Mesodermal cell (in vitro differentiated cells): ENCODE measurements at regions not wholly inside any gene's neighbourhood (a gene's known extent, or its start where the extent isn't known, plus 50 kb on each side); places are given as distances from the start of the nearest gene placed in this dataset.

Experiments
- H3K27ac ChIP-seq: 2 replicates; pipeline ENCODE4 v1.7.0; 2013; ENCODE audit warnings: mild to moderate bottlenecking, low read depth, low read length, moderate library complexity; ENCODE audit not compliant: severe bottlenecking
- H3K36me3 ChIP-seq: 2 replicates; pipeline ENCODE4 v1.7.1; 2013; ENCODE audit warnings: mild to moderate bottlenecking, low read length, moderate library complexity; ENCODE audit not compliant: control insufficient read depth, insufficient read depth
- H3K4me1 ChIP-seq: one replicate; pipeline ENCODE4 v1.7.1; 2013; ENCODE audit warnings: mild to moderate bottlenecking, low read length; ENCODE audit not compliant: insufficient read depth, control insufficient read depth, poor library complexity, severe bottlenecking
- H3K4me3 ChIP-seq: 2 replicates; pipeline ENCODE4 v1.7.0; 2013; ENCODE audit warnings: low read length, control low read depth, mild to moderate bottlenecking; ENCODE audit not compliant: insufficient read depth, poor library complexity, severe bottlenecking; ENCODE audit errors: extremely low read depth
- H3K9me3 ChIP-seq: 2 replicates; pipeline ENCODE4 v1.7.1; 2013; ENCODE audit warnings: mild to moderate bottlenecking, low read length, moderate library complexity; ENCODE audit not compliant: control insufficient read depth
- WGBS, 2 experiments: methylation state at CpG; one replicate each; pipeline ENCODE4 v1.1.5; 2013; ENCODE audit warnings: missing lambda C conversion rate in 2 of 2; ENCODE audit not compliant: insufficient coverage in 2 of 2; 5-methylcytosine and 5-hydroxymethylcytosine counted together

GRCh38 chr6:98092331-98092730 lies 742.0 kb upstream of the POU3F2 start:
- Histone ChIP-seq H3K36me3 (no peaks in the 10 kb centered on the region), H3K4me3 (no peak overlapping the region), H3K9me3 (no peaks in the 10 kb centered on the region), H3K4me1 (no peaks in the 10 kb centered on the region), H3K27ac (no peak overlapping the region)
- WGBS, 2 experiments = 92 to 100% methylated on average over 1 of the region's 2 CpGs

GRCh38 chr6:98094696-98095095 lies 739.7 kb upstream of the POU3F2 start:
- no peaks in the 10 kb centered on the region for H3K36me3 ChIP-seq
- no peaks in the 10 kb centered on the region for H3K4me1 ChIP-seq
- H3K27ac ChIP-seq = no peak overlapping the region
- WGBS, 2 experiments = no CpG with 5 or more reads among the region's 4 CpGs
- no peaks in the 10 kb centered on the region for H3K9me3 ChIP-seq
- no peak overlapping the region for H3K4me3 ChIP-seq

- Histone ChIP-seq H3K27ac (no peak overlapping the region), H3K4me1 (no peaks in the 10 kb centered on the region), H3K36me3 (no peaks in the 10 kb centered on the region), H3K4me3 (no peak overlapping the region), H3K9me3 (no peaks in the 10 kb centered on the region)
Observed at GRCh38 chr6:98107801-98108200, 726.6 kb upstream of the POU3F2 start.

- 87 to 91% methylated on average over 4 to 9 of the region's 9 CpGs for WGBS, 2 experiments
- no peak overlapping the region for H3K4me3 ChIP-seq
- no peaks in the 10 kb centered on the region for H3K4me1 ChIP-seq
- no peaks in the 10 kb centered on the region for H3K9me3 ChIP-seq
- no peaks in the 10 kb centered on the region for H3K36me3 ChIP-seq
- no peak overlapping the region for H3K27ac ChIP-seq
Observed at GRCh38 chr6:98116455-98116854, 717.9 kb upstream of the POU3F2 start.

GRCh38 chr6:98117068-98117467 lies 717.3 kb upstream of the POU3F2 start:
- no peak overlapping the region for H3K4me3 ChIP-seq
- H3K36me3 ChIP-seq = no peaks in the 10 kb centered on the region
- H3K27ac ChIP-seq = no peak overlapping the region
- H3K9me3 ChIP-seq = no peaks in the 10 kb centered on the region
- no peaks in the 10 kb centered on the region for H3K4me1 ChIP-seq
- 60% methylated on average over 1 of the region's 1 CpG; no CpG with 5 or more reads in 1 of the 2 experiments for WGBS, 2 experiments

GRCh38 chr6:98118397-98119045 lies 715.9 kb upstream of the POU3F2 start:
- WGBS, 2 experiments = 47 to 49% methylated on average over 3 to 5 of the region's 6 CpGs
- Histone ChIP-seq H3K27ac (no peak overlapping the region), H3K4me3 (no peak overlapping the region), H3K4me1 (no peaks in the 10 kb centered on the region), H3K36me3 (no peaks in the 10 kb centered on the region), H3K9me3 (no peaks in the 10 kb centered on the region)

GRCh38 chr6:98124171-98124570 lies 710.2 kb upstream of the POU3F2 start:
- Histone ChIP-seq H3K9me3 (no peaks in the 10 kb centered on the region), H3K27ac (no peak overlapping the region), H3K4me1 (no peaks in the 10 kb centered on the region), H3K36me3 (no peaks in the 10 kb centered on the region), H3K4me3 (no peak overlapping the region)
- whole genome bisulfite sequencing, 2 experiments = no CpG with 5 or more reads among the region's 2 CpGs

- Histone ChIP-seq H3K36me3 (no peaks in the 10 kb centered on the region), H3K27ac (no peak overlapping the region), H3K4me3 (no peak overlapping the region), H3K9me3 (no peaks in the 10 kb centered on the region), H3K4me1 (no peaks in the 10 kb centered on the region)
- 74% methylated on average over 3 of the region's 5 CpGs; no CpG with 5 or more reads in 1 of the 2 experiments for WGBS, 2 experiments
Observed at GRCh38 chr6:98131290-98131990, 702.9 kb upstream of the POU3F2 start.

GRCh38 chr6:98136333-98136732 lies 698.0 kb upstream of the POU3F2 start:
- no peaks in the 10 kb centered on the region for H3K36me3 ChIP-seq
- H3K4me3 ChIP-seq = no peak overlapping the region
- no peak overlapping the region for H3K27ac ChIP-seq
- no peaks in the 10 kb centered on the region for H3K9me3 ChIP-seq
- WGBS, 2 experiments = 40% methylated on average over 1 of the region's 4 CpGs; no CpG with 5 or more reads in 1 of the 2 experiments
- H3K4me1 ChIP-seq = no peaks in the 10 kb centered on the region

- no peaks in the 10 kb centered on the region for H3K36me3 ChIP-seq
- WGBS, 2 experiments = no CpG with 5 or more reads among the region's 1 CpG
- no peaks in the 10 kb centered on the region for H3K4me1 ChIP-seq
- H3K27ac ChIP-seq = no peak overlapping the region
- H3K9me3 ChIP-seq = peaks cover 2% of the 10 kb centered on the region
- H3K4me3 ChIP-seq = no peak overlapping the region
Observed at GRCh38 chr6:98137391-98137790, 697.0 kb upstream of the POU3F2 start.

- 91 to 96% methylated on average over 4 to 6 of the region's 6 CpGs for WGBS, 2 experiments
- Histone ChIP-seq H3K36me3 (no peaks in the 10 kb centered on the region), H3K9me3 (peaks cover 16% of the 10 kb centered on the region)
Observed at GRCh38 chr6:98142839-98143238, 691.5 kb upstream of the POU3F2 start.

More at GRCh38 chr6:98142839-98143238, 691.5 kb upstream of the POU3F2 start:
- no peak overlapping the region for H3K27ac ChIP-seq
- no peaks in the 10 kb centered on the region for H3K4me1 ChIP-seq
- H3K4me3 ChIP-seq = no peak overlapping the region
